ENCODE measurements at regions not wholly inside any gene's neighbourhood (a gene's known extent, or its start where the extent isn't known, plus 50 kb on each side); places are given as distances from the start of the nearest gene placed in this dataset.

- no peak for FAIRE-seq
- H3K4me3 ChIP-seq (replicated peaks in 1 of 3; ENCODE audit: insufficient read depth in 1 of 3, low read depth in 2 of 3, low read length in 3 of 3): no peak overlapping the region
- no peaks in the 10 kb centered on the region for H3K36me3 ChIP-seq (replicated peaks in 1 of 2; ENCODE audit: control insufficient read depth in 1 of 2, insufficient read depth in 2 of 2, low read length in 2 of 2)
- intact Hi-C loops (cut with micrococcal nuclease; ENCODE audit: unreplicated experiment): no loop called here
- no peak overlapping the region for H3K27ac ChIP-seq (ENCODE audit: extremely low read length, insufficient read depth, low read length)
- H3K9me3 ChIP-seq (ENCODE audit: low read length): no peaks in the 10 kb centered on the region
- no peaks in the 10 kb centered on the region for H3K4me1 ChIP-seq (ENCODE audit: insufficient read depth, low read length)
- ATAC-seq: no peak
- CTCF ChIA-PET (ENCODE audit: low intra/inter-chr PET ratio, low total read pairs): no interaction called here
- TF ChIP-seq ZNF326 (CRISPR knock-in tag; IDR thresholded peaks at IDR 0.05; ENCODE audit: borderline replicate concordance): no peak
- TF ChIP-seq JUNB (CRISPR knock-in tag; IDR thresholded peaks at IDR 0.05; ENCODE audit: borderline replicate concordance): no peak
- no peak for TF ChIP-seq TMF1 (CRISPR knock-in tag; IDR thresholded peaks at IDR 0.05; ENCODE audit: low read depth)
- TF ChIP-seq YEATS4 (CRISPR knock-in tag; IDR thresholded peaks at IDR 0.05; ENCODE audit: borderline replicate concordance): no peak
- TF ChIP-seq, protein P1, sequence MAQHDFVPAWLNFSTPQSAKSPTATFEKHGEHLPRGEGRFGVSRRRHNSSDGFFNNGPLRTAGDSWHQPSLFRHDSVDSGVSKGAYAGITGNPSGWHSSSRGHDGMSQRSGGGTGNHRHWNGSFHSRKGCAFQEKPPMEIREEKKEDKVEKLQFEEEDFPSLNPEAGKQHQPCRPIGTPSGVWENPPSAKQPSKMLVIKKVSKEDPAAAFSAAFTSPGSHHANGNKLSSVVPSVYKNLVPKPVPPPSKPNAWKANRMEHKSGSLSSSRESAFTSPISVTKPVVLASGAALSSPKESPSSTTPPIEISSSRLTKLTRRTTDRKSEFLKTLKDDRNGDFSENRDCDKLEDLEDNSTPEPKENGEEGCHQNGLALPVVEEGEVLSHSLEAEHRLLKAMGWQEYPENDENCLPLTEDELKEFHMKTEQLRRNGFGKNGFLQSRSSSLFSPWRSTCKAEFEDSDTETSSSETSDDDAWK (CRISPR knock-in tag; IDR thresholded peaks at IDR 0.05): no peak
- no peak for TF ChIP-seq ZNF687 (CRISPR knock-in tag; IDR thresholded peaks at IDR 0.05)
- no peak for TF ChIP-seq SAP130 (CRISPR knock-in tag; IDR thresholded peaks at IDR 0.05; ENCODE audit: low read depth)
- TF ChIP-seq SNAI1 (CRISPR knock-in tag; IDR thresholded peaks at IDR 0.05; ENCODE audit: borderline replicate concordance): no peak
- no peak for TF ChIP-seq PREB (CRISPR knock-in tag; IDR thresholded peaks at IDR 0.05)
- no peak for TF ChIP-seq ZNF713 (CRISPR knock-in tag; IDR thresholded peaks at IDR 0.05)
- TF ChIP-seq ATAD3A (CRISPR knock-in tag; IDR thresholded peaks at IDR 0.05): no peak
- no peaks in the 10 kb centered on the region for H3K79me2 ChIP-seq (ENCODE audit: insufficient read depth, low read length)
- no peaks in the 10 kb centered on the region for H4K20me1 ChIP-seq (ENCODE audit: insufficient read depth, low read length)
- H3K4me2 ChIP-seq (ENCODE audit: low read depth, low read length): no peak overlapping the region
- WGBS (ENCODE audit: low lambda C conversion rate): 0% methylated on average over 1 of the region's 1 CpG
- DNase-seq (ENCODE audit: low spot score): no peak
- H3K27me3 ChIP-seq (ENCODE audit: control insufficient read depth in 1 of 2, insufficient read depth in 2 of 2, low read length in 2 of 2): no peaks in the 10 kb centered on the region
- BruUV-seq (replicated peaks): no TSS peak
- POLR2A ChIA-PET: no interaction called here
- no peak overlapping the region for H2AFZ ChIP-seq (ENCODE audit: low read length)
- H3K9ac ChIP-seq (ENCODE audit: insufficient read depth, low read depth, low read length): no peak overlapping the region
- in situ Hi-C loops (cut with HindIII; ENCODE audit: extremely low pct_ligation_motif_present, low pct_unique_long_range_greater_than_20kb): no loop called here
Measured at GRCh38 chr3:87437765-87438164, 161.4 kb upstream of the POU1F1 start.

Measured in HepG2 (cell line).